NCI-H510A (cell line): ENCODE measurements at regions not wholly inside any gene's neighbourhood (a gene's known extent, or its start where the extent isn't known, plus 50 kb on each side); places are given as distances from the start of the nearest gene placed in this dataset.

Source experiments
- DNase-seq: peaks from one replicate; lab custom pipeline; 2025; lab: John Stamatoyannopoulos, UW

- no peak for DNase-seq
Measured at GRCh38 chr5:4941957-4942830, 197.9 kb upstream of the ADAMTS16 start.

GRCh38 chr5:4942831-4943178 lies 197.3 kb upstream of the ADAMTS16 start:
- no peak for DNase-seq

GRCh38 chr5:4945296-4945695 lies 194.8 kb upstream of the ADAMTS16 start:
- no peak for DNase-seq

- DNase-seq: no peak
Measured at GRCh38 chr5:4947106-4947505, 193.0 kb upstream of the ADAMTS16 start.

- DNase-seq: no peak
Measured at GRCh38 chr5:4947893-4948536, 192.1 kb upstream of the ADAMTS16 start.

GRCh38 chr5:4949108-4949507 lies 191.0 kb upstream of the ADAMTS16 start:
- DNase-seq: no peak

GRCh38 chr5:4953576-4953975 lies 186.6 kb upstream of the ADAMTS16 start:
- no peak for DNase-seq

GRCh38 chr5:4954048-4954447 lies 186.1 kb upstream of the ADAMTS16 start:
- DNase-seq: no peak

- DNase-seq: no peak
Measured at GRCh38 chr5:4963265-4963664, 176.9 kb upstream of the ADAMTS16 start.

GRCh38 chr5:4969351-4969750 lies 170.8 kb upstream of the ADAMTS16 start:
- no peak for DNase-seq

- DNase-seq: no peak
Measured at GRCh38 chr5:4970171-4970570, 170.0 kb upstream of the ADAMTS16 start.

GRCh38 chr5:4976902-4977301 lies 163.2 kb upstream of the ADAMTS16 start:
- DNase-seq: no peak

GRCh38 chr5:4977416-4978110 lies 162.6 kb upstream of the ADAMTS16 start:
- DNase-seq: no peak

GRCh38 chr5:4980201-4980600 lies 159.9 kb upstream of the ADAMTS16 start:
- no peak for DNase-seq

- DNase-seq: no peak
Measured at GRCh38 chr5:4981608-4982007, 158.5 kb upstream of the ADAMTS16 start.

- no peak for DNase-seq
Measured at GRCh38 chr5:4983701-4984100, 156.4 kb upstream of the ADAMTS16 start.

- DNase-seq: no peak
Measured at GRCh38 chr5:4984461-4984860, 155.7 kb upstream of the ADAMTS16 start.

- no peak for DNase-seq
Measured at GRCh38 chr5:4987431-4987830, 152.7 kb upstream of the ADAMTS16 start.

GRCh38 chr5:4989118-4989517 lies 151.0 kb upstream of the ADAMTS16 start:
- no peak for DNase-seq

- DNase-seq: no peak
Measured at GRCh38 chr5:4990017-4990416, 150.1 kb upstream of the ADAMTS16 start.

- no peak for DNase-seq
Measured at GRCh38 chr5:4990462-4990861, 149.7 kb upstream of the ADAMTS16 start.

- DNase-seq: no peak
Measured at GRCh38 chr5:4991925-4992324, 148.2 kb upstream of the ADAMTS16 start.

GRCh38 chr5:4995014-4995413 lies 145.1 kb upstream of the ADAMTS16 start:
- DNase-seq: no peak
